ENCODE measurements at regions not wholly inside any gene's neighbourhood (a gene's known extent, or its start where the extent isn't known, plus 50 kb on each side); places are given as distances from the start of the nearest gene placed in this dataset.

- no peak overlapping the region for H3K4me2 ChIP-seq (replicated peaks; ENCODE audit: extremely low read depth, low read length, poor library complexity, severe bottlenecking)
- Mint-ChIP-seq H3K4me1 (peaks cover 45% of the 10 kb centered on the region), H3K4me3 (no peak overlapping the region), H3K27me3 (ENCODE audit: low read depth in 3 of 3) (peaks cover 0 to 9% (median 1%) of the 10 kb centered on the region in 3 donors), H3K36me3 (peaks cover 12 to 14% of the 10 kb centered on the region in 2 donors), H3K9me3 (peaks cover 5 to 16% (median 9%) of the 10 kb centered on the region in 7 donors), H3K27ac (peak overlapping the region in 4 of 7 donors; percentile 18 to 46 (median 36))
- intact Hi-C loops (cut with micrococcal nuclease) = no loop called here
- H3K79me2 ChIP-seq (ENCODE audit: insufficient read depth, low read length) = no peaks in the 10 kb centered on the region
- peaks cover 37 to 44% of the 10 kb centered on the region in 2 donors for H3K4me1 ChIP-seq (ENCODE audit: control insufficient read depth in 1 of 2, insufficient read depth in 2 of 2, low read length in 2 of 2)
- H3K27me3 ChIP-seq (ENCODE audit: control insufficient read depth in 2 of 2, insufficient read depth in 2 of 2, low read length in 2 of 2) = no peaks in the 10 kb centered on the region
- H3K27ac ChIP-seq (ENCODE audit: low read depth in 1 of 2, low read length in 2 of 2) = peak overlapping the region in 1 of 2 donors; percentile 3
- H3K9me3 ChIP-seq (replicated peaks in 1 of 2; ENCODE audit: control insufficient read depth in 1 of 2, insufficient read depth in 1 of 2, low read length in 2 of 2) = peaks cover 8 to 11% of the 10 kb centered on the region in 2 donors
- DNase-seq = no peak
- H3K4me3 ChIP-seq (replicated peaks in 1 of 3; ENCODE audit: low read depth in 2 of 3, low read length in 3 of 3) = no peak overlapping the region
- no peak overlapping the region for H2AFZ ChIP-seq (ENCODE audit: insufficient read depth, low read depth, low read length, poor library complexity, severe bottlenecking)
- H3K36me3 ChIP-seq (replicated peaks in 1 of 2; ENCODE audit: control insufficient read depth in 1 of 2, insufficient read depth in 2 of 2, low read length in 2 of 2) = peaks cover 0 to 4% of the 10 kb centered on the region in 2 donors
- TF ChIP-seq, protein P1, sequence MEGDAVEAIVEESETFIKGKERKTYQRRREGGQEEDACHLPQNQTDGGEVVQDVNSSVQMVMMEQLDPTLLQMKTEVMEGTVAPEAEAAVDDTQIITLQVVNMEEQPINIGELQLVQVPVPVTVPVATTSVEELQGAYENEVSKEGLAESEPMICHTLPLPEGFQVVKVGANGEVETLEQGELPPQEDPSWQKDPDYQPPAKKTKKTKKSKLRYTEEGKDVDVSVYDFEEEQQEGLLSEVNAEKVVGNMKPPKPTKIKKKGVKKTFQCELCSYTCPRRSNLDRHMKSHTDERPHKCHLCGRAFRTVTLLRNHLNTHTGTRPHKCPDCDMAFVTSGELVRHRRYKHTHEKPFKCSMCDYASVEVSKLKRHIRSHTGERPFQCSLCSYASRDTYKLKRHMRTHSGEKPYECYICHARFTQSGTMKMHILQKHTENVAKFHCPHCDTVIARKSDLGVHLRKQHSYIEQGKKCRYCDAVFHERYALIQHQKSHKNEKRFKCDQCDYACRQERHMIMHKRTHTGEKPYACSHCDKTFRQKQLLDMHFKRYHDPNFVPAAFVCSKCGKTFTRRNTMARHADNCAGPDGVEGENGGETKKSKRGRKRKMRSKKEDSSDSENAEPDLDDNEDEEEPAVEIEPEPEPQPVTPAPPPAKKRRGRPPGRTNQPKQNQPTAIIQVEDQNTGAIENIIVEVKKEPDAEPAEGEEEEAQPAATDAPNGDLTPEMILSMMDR (IDR thresholded peaks at IDR 0.05) = no peak
- no peaks in the 10 kb centered on the region for H4K20me1 ChIP-seq (ENCODE audit: insufficient read depth, low read length)
- 33% methylated on average over 4 of the region's 4 CpGs for WGBS (ENCODE audit: insufficient coverage)
- no peak overlapping the region for H3K9ac ChIP-seq (ENCODE audit: insufficient read depth, low read length, poor library complexity, severe bottlenecking)
These were observed 69.6 kb upstream of the GSE1 start for GRCh38 chr16:85543536-85543935.

- Histone ChIP-seq H3K79me2 (ENCODE audit: insufficient read depth, low read length) (no peaks in the 10 kb centered on the region), H3K27me3 (ENCODE audit: control insufficient read depth in 2 of 2, insufficient read depth in 2 of 2, low read length in 2 of 2) (no peaks in the 10 kb centered on the region), H4K20me1 (ENCODE audit: insufficient read depth, low read length) (no peaks in the 10 kb centered on the region), H3K27ac (ENCODE audit: low read depth in 1 of 2, low read length in 2 of 2) (peak overlapping the region; percentile 3 to 6), H3K4me2 (replicated peaks; ENCODE audit: extremely low read depth, low read length, poor library complexity, severe bottlenecking) (peak overlapping the region; percentile 43), H3K9me3 (replicated peaks in 1 of 2; ENCODE audit: control insufficient read depth in 1 of 2, insufficient read depth in 1 of 2, low read length in 2 of 2) (peaks cover 8 to 11% of the 10 kb centered on the region in 2 donors), H3K4me1 (ENCODE audit: control insufficient read depth in 1 of 2, insufficient read depth in 2 of 2, low read length in 2 of 2) (peaks cover 37 to 42% of the 10 kb centered on the region in 2 donors), H3K4me3 (replicated peaks in 1 of 3; ENCODE audit: low read depth in 2 of 3, low read length in 3 of 3) (peak overlapping the region in 1 of 3 experiments; percentile 3), H3K36me3 (replicated peaks in 1 of 2; ENCODE audit: control insufficient read depth in 1 of 2, insufficient read depth in 2 of 2, low read length in 2 of 2) (peaks cover 0 to 4% of the 10 kb centered on the region in 2 donors), H2AFZ (ENCODE audit: insufficient read depth, low read depth, low read length, poor library complexity, severe bottlenecking) (peak overlapping the region; percentile 51), H3K9ac (ENCODE audit: insufficient read depth, low read length, poor library complexity, severe bottlenecking) (no peak overlapping the region)
- peak; percentile 64 to 72 (median 68) for DNase-seq
- Mint-ChIP-seq H3K4me1 (peaks cover 42% of the 10 kb centered on the region), H3K27me3 (ENCODE audit: low read depth in 3 of 3) (peaks cover 0 to 9% (median 1%) of the 10 kb centered on the region in 3 donors), H3K9me3 (peaks cover 5 to 16% (median 9%) of the 10 kb centered on the region in 7 donors), H3K27ac (peak overlapping the region in 6 of 7 donors; percentile 44 to 88 (median 68)), H3K36me3 (peaks cover 11 to 12% of the 10 kb centered on the region in 2 donors), H3K4me3 (peak overlapping the region; percentile 58 to 82)
- intact Hi-C loops (cut with micrococcal nuclease) = no loop called here
- TF ChIP-seq, protein P1 (IDR thresholded peaks at IDR 0.05) = no peak
- WGBS (ENCODE audit: insufficient coverage) = 32% methylated on average over 16 of the region's 16 CpGs
These were observed 69.1 kb upstream of the GSE1 start for GRCh38 chr16:85544016-85544415.

Data from CD14-positive monocyte (primary cell).